ENCODE measurements at regions not wholly inside any gene's neighbourhood (a gene's known extent, or its start where the extent isn't known, plus 50 kb on each side); places are given as distances from the start of the nearest gene placed in this dataset.

GRCh38 chr5:98982880-98983279 is 54.1 kb upstream of the CHD1 start:
- ATAC-seq (no peak), DNase-seq (no peak)
- intact Hi-C loops (cut with DNase I) = no loop called here

Measured in left cardiac atrium (tissue), 4 donors.